IMR-90 (cell line): ENCODE measurements at regions not wholly inside any gene's neighbourhood (a gene's known extent, or its start where the extent isn't known, plus 50 kb on each side); places are given as distances from the start of the nearest gene placed in this dataset.

Source experiments
- ATAC-seq: fragments of 200-7000 bp; cut with Tn5 transposase; 2 replicates; pipeline ENCODE4 v1.9.1; 2020; ENCODE audit warnings: low read depth, mild to moderate bottlenecking, moderate library complexity
- BruUV-seq: library from RNA; stranded (reverse); fragments of 400-500 nt; replicated peaks from 2 replicates; lab custom pipeline; 2021; lab: Mats Ljungman, UMichigan
- CTCF ChIA-PET: fragments of 300-600 bp; formaldehyde crosslinking; extraction: SDS; loops from one replicate; lab custom pipeline; 2021; ENCODE audit warnings: antibody characterized with exemption; lab: Yijun Ruan, JAX
- POLR2A ChIA-PET: fragments of 300-600 bp; sonication (Branson Sonifier 250); formaldehyde crosslinking; loops from one replicate; lab custom pipeline; 2022; ENCODE audit warnings: antibody characterized with exemption; ENCODE audit not compliant: unreplicated experiment; lab: Charles Lee
- DNase-seq: peaks from one replicate; pipeline ENCODE4 v3.0.0; 2013
- H2AFZ ChIP-seq: replicated peaks from 2 replicates; pipeline ENCODE3; 2013; ENCODE audit warnings: low read length, mild to moderate bottlenecking; ENCODE audit not compliant: poor library complexity
- H2AK5ac ChIP-seq: 2 replicates; pipeline ENCODE4 v1.6.1; 2013; ENCODE audit warnings: low read depth, low read length, inconsistent platforms
- H2AK9ac ChIP-seq: replicated peaks from 2 replicates; pipeline ENCODE3; 2013; ENCODE audit warnings: mild to moderate bottlenecking, low read depth, low read length, moderate library complexity; ENCODE audit not compliant: poor library complexity
- H2BK120ac ChIP-seq: 2 replicates; pipeline ENCODE4 v1.6.1; 2013; ENCODE audit warnings: low read depth, low read length, inconsistent platforms
- H2BK15ac ChIP-seq: 3 replicates; pipeline ENCODE4 v1.6.1; 2013; ENCODE audit warnings: low read depth, low read length, inconsistent platforms
- H2BK20ac ChIP-seq: 2 replicates; pipeline ENCODE4 v1.6.1; 2013; ENCODE audit warnings: low read depth, mild to moderate bottlenecking, inconsistent platforms, low read length, moderate library complexity
- H2BK5ac ChIP-seq: 2 replicates; pipeline ENCODE4 v1.6.1; 2013; ENCODE audit warnings: mild to moderate bottlenecking, low read depth, low read length, inconsistent platforms; ENCODE audit not compliant: poor library complexity, severe bottlenecking
- H3K14ac ChIP-seq: replicated peaks from 2 replicates; pipeline ENCODE4 v1.6.1; 2013; ENCODE audit warnings: low read depth, low read length, inconsistent platforms
- H3K18ac ChIP-seq: 2 replicates; pipeline ENCODE4 v1.6.1; 2013; ENCODE audit warnings: low read depth, low read length, control low read depth
- H3K23ac ChIP-seq: 2 replicates; pipeline ENCODE4 v1.6.1; 2013; ENCODE audit warnings: low read depth, low read length, inconsistent platforms
- H3K27ac ChIP-seq: 2 replicates; pipeline ENCODE4 v1.5.1; 2013; ENCODE audit warnings: mild to moderate bottlenecking, control low read depth, low read length; ENCODE audit not compliant: insufficient read depth
- H3K27me3 ChIP-seq: 2 replicates; pipeline ENCODE4 v1.6.1; 2013; ENCODE audit warnings: low read length; ENCODE audit not compliant: control insufficient read depth, insufficient read depth
- H3K36me3 ChIP-seq: 2 replicates; pipeline ENCODE4 v1.6.1; 2013; ENCODE audit warnings: low read length, mixed read lengths; ENCODE audit not compliant: control insufficient read depth, insufficient read depth
- H3K4ac ChIP-seq: 2 replicates; pipeline ENCODE4 v1.6.1; 2013; ENCODE audit warnings: low read depth, low read length, inconsistent platforms
- H3K4me1 ChIP-seq: 2 replicates; pipeline ENCODE4 v1.6.1; 2013; ENCODE audit warnings: low read length, mixed read lengths; ENCODE audit not compliant: control insufficient read depth, insufficient read depth
- H3K4me2 ChIP-seq: 2 replicates; pipeline ENCODE4 v1.6.1; 2013; ENCODE audit warnings: low read depth, mild to moderate bottlenecking, control low read depth, low read length, moderate library complexity
- H3K4me3 ChIP-seq: 2 replicates; pipeline ENCODE4 v1.5.1; 2013; ENCODE audit warnings: low read depth, mild to moderate bottlenecking, control low read depth, low read length, moderate library complexity; ENCODE audit not compliant: insufficient read depth
- H3K56ac ChIP-seq: 2 replicates; pipeline ENCODE4 v1.6.1; 2013; ENCODE audit warnings: low read length, inconsistent platforms; ENCODE audit not compliant: insufficient read depth; ENCODE audit errors: extremely low read depth
- H3K79me1 ChIP-seq, 2 experiments: 2 replicates each; pipeline ENCODE4 v1.6.1; 2013; ENCODE audit warnings: low read length in 2 of 2, inconsistent platforms in 1 of 2, low read depth in 1 of 2
- H3K9ac ChIP-seq: 2 replicates; pipeline ENCODE4 v1.6.1; 2013; ENCODE audit warnings: low read depth, low read length, control low read depth
- H3K9me1 ChIP-seq: 2 replicates; pipeline ENCODE4 v1.6.1; 2013; ENCODE audit warnings: low read length, inconsistent platforms; ENCODE audit not compliant: insufficient read depth
- H3K9me3 ChIP-seq: 2 replicates; pipeline ENCODE4 v1.6.1; 2013; ENCODE audit warnings: low read length; ENCODE audit not compliant: control insufficient read depth, insufficient read depth
- H4K20me1 ChIP-seq: 2 replicates; pipeline ENCODE4 v1.6.1; 2013; ENCODE audit warnings: low read length, inconsistent platforms; ENCODE audit not compliant: insufficient read depth
- H4K5ac ChIP-seq: 2 replicates; pipeline ENCODE4 v1.6.1; 2013; ENCODE audit warnings: mild to moderate bottlenecking, low read depth, low read length, control low read depth
- H4K8ac ChIP-seq, 2 experiments: 2 replicates each; pipeline ENCODE4 v1.6.1; 2013; ENCODE audit warnings: low read depth in 2 of 2, low read length in 2 of 2, control low read depth in 1 of 2, inconsistent platforms in 1 of 2
- H4K91ac ChIP-seq: 2 replicates; pipeline ENCODE4 v1.6.1; 2013; ENCODE audit warnings: low read depth, low read length, inconsistent platforms; ENCODE audit not compliant: insufficient read depth
- ELK1 ChIP-seq: fragments of 150-350 bp; IDR thresholded peaks from 2 replicates; pipeline ENCODE4 v1.6.1; 2016; ENCODE audit warnings: low read depth, mild to moderate bottlenecking, low read length, moderate library complexity, borderline replicate concordance
- FOS ChIP-seq: fragments of 150-350 bp; IDR thresholded peaks from 2 replicates; pipeline ENCODE4 v1.6.1; 2016; ENCODE audit warnings: low read depth, low read length
- MAZ ChIP-seq: IDR thresholded peaks from 2 replicates; pipeline ENCODE4 v1.6.1; 2012; ENCODE audit warnings: low read depth, mild to moderate bottlenecking, low read length, improper control_type of control experiment, moderate library complexity, borderline replicate concordance
- POLR2A ChIP-seq: IDR thresholded peaks from 2 replicates; pipeline ENCODE4 v1.6.1; 2012; ENCODE audit warnings: mild to moderate bottlenecking, low read depth, low read length
- RCOR1 ChIP-seq: IDR thresholded peaks from 2 replicates; pipeline ENCODE4 v1.6.1; 2012; ENCODE audit warnings: mild to moderate bottlenecking, low read length, improper control_type of control experiment; ENCODE audit not compliant: insufficient replicate concordance
- RFX5 ChIP-seq: IDR thresholded peaks from 2 replicates; pipeline ENCODE4 v1.8.0; 2012; ENCODE audit warnings: low read depth, mild to moderate bottlenecking, low read length, moderate library complexity
- USF2 ChIP-seq: fragments of 150-350 bp; IDR thresholded peaks from 2 replicates; pipeline ENCODE4 v1.6.1; 2017; ENCODE audit warnings: mild to moderate bottlenecking, antibody characterized with exemption, low read length, low read depth
- WGBS, 2 experiments: methylation state at CpG; one replicate each; pipeline versions ENCODE4 v1.1.5 to v1.1.7; 2013; ENCODE audit warnings: missing lambda C conversion rate in 2 of 2; ENCODE audit not compliant: insufficient read length in 1 of 2; ENCODE audit errors: extremely low coverage in 2 of 2; 5-methylcytosine and 5-hydroxymethylcytosine counted together
- dilution Hi-C: fragments of 300-500 bp; cut with HindIII; formaldehyde crosslinking; loops from one replicate; pipeline ENCODE4 v1.14.3; 2018; ENCODE audit warnings: low sequenced_read_pairs; ENCODE audit not compliant: unreplicated experiment
- in situ Hi-C: fragments of 300-500 bp; cut with MboI; formaldehyde crosslinking; loops from 3 replicates; pipeline ENCODE4 v1.14.3; 2019; ENCODE audit warnings: low sequenced_read_pairs, inconsistent platforms, mixed read lengths
- intact Hi-C: fragments of 100-400 bp; cut with micrococcal nuclease; formaldehyde crosslinking; loops from 2 replicates; pipeline ENCODE4 v1.10.0; 2022

- no peak overlapping the region for H3K9ac ChIP-seq
- no peak overlapping the region for H4K8ac ChIP-seq
- dilution Hi-C loops (no loop called here), in situ Hi-C loops (no loop called here), intact Hi-C loops (no loop called here)
- H3K4me1 ChIP-seq, result no peaks in the 10 kb centered on the region; the same call in 1 of the 2 replicates
- no peaks in the 10 kb centered on the region for H3K79me1 ChIP-seq
- H3K4me3 ChIP-seq, result no peak overlapping the region
- no peaks in the 10 kb centered on the region for H4K20me1 ChIP-seq
- POLR2A ChIA-PET, result no interaction called here
- no peaks in the 10 kb centered on the region; the same call in 1 of the 2 replicates for H3K27me3 ChIP-seq
- CTCF ChIA-PET, result no interaction called here
- no peak overlapping the region for H2BK120ac ChIP-seq
- no TSS peak for BruUV-seq
- H4K91ac ChIP-seq, result no peak overlapping the region
- no peak for DNase-seq
- no peak overlapping the region for H3K56ac ChIP-seq
- H2BK20ac ChIP-seq, result no peak overlapping the region
- no peaks in the 10 kb centered on the region for H3K36me3 ChIP-seq
- H4K5ac ChIP-seq, result no peak overlapping the region
- H3K4ac ChIP-seq, result no peak overlapping the region
- H2AK5ac ChIP-seq, result no peak overlapping the region
- WGBS, 2 experiments, result 100% methylated on average over 1 of the region's 4 CpGs; no CpG with 5 or more reads in 1 of the 2 experiments
- no peak overlapping the region for H3K14ac ChIP-seq
- H3K9me1 ChIP-seq, result no peaks in the 10 kb centered on the region
- H2BK15ac ChIP-seq, result no peak overlapping the region
- no peak overlapping the region for H2AFZ ChIP-seq
- TF ChIP-seq RCOR1, result no peak
- TF ChIP-seq POLR2A, result no peak
- TF ChIP-seq MAZ, result no peak
- TF ChIP-seq FOS, result no peak
- no peak for TF ChIP-seq RFX5
- no peak for TF ChIP-seq USF2
- no peak for TF ChIP-seq ELK1
- H3K4me2 ChIP-seq, result no peak overlapping the region
- H3K9me3 ChIP-seq, result no peaks in the 10 kb centered on the region
- no peak overlapping the region for H3K18ac ChIP-seq
- no peak overlapping the region for H3K27ac ChIP-seq
- no peak for ATAC-seq
- no peak overlapping the region for H2BK5ac ChIP-seq
- no peak overlapping the region for H3K23ac ChIP-seq
- no peak overlapping the region for H2AK9ac ChIP-seq
These were observed 437.1 kb upstream of the NPVF start for GRCh38 chr7:25665374-25665773.
